H9 (cell line): ENCODE measurements at regions not wholly inside any gene's neighbourhood (a gene's known extent, or its start where the extent isn't known, plus 50 kb on each side); places are given as distances from the start of the nearest gene placed in this dataset.

ENCODE experiments used
- DNase-seq: peaks from one replicate; pipeline ENCODE4 v3.0.0-alpha.2; 2017
- H2AFZ ChIP-seq: one replicate; pipeline ENCODE4 v1.6.1; 2013; ENCODE audit warnings: mild to moderate bottlenecking, low read length, control low read depth, moderate library complexity
- H2AK5ac ChIP-seq: 2 replicates; pipeline ENCODE4 v1.6.1; 2013; ENCODE audit warnings: low read length, control low read depth, mixed read lengths; ENCODE audit not compliant: insufficient read length
- H2BK120ac ChIP-seq: one replicate; pipeline ENCODE4 v1.6.1; 2013; ENCODE audit warnings: low read depth, mild to moderate bottlenecking, low read length, control low read depth, inconsistent platforms; ENCODE audit not compliant: poor library complexity, severe bottlenecking
- H2BK12ac ChIP-seq: 2 replicates; pipeline ENCODE4 v1.6.1; 2013; ENCODE audit warnings: low read length, control low read depth, mixed read lengths, low read depth; ENCODE audit not compliant: insufficient read length
- H2BK15ac ChIP-seq: 2 replicates; pipeline ENCODE4 v1.6.1; 2013; ENCODE audit warnings: low read depth, low read length, control low read depth
- H2BK20ac ChIP-seq: one replicate; pipeline ENCODE4 v1.6.1; 2013; ENCODE audit warnings: low read depth, mild to moderate bottlenecking, low read length, control low read depth, inconsistent platforms; ENCODE audit not compliant: poor library complexity, severe bottlenecking
- H2BK5ac ChIP-seq: 2 replicates; pipeline ENCODE4 v1.6.1; 2013; ENCODE audit warnings: low read length, control low read depth, mixed read lengths; ENCODE audit not compliant: insufficient read length
- H3K14ac ChIP-seq: 2 replicates; pipeline ENCODE4 v1.6.1; 2013; ENCODE audit warnings: low read length, control low read depth; ENCODE audit not compliant: insufficient read depth
- H3K18ac ChIP-seq: 2 replicates; pipeline ENCODE4 v1.6.1; 2013; ENCODE audit warnings: low read depth, mild to moderate bottlenecking, mixed read lengths, low read length, control low read depth; ENCODE audit not compliant: insufficient read length
- H3K23ac ChIP-seq: 2 replicates; pipeline ENCODE4 v1.6.1; 2013; ENCODE audit warnings: low read length, control low read depth, mixed read lengths, low read depth; ENCODE audit not compliant: insufficient read length
- H3K23me2 ChIP-seq: 2 replicates; pipeline ENCODE4 v1.6.1; 2013; ENCODE audit warnings: low read depth, mild to moderate bottlenecking, mixed read lengths, low read length, control low read depth; ENCODE audit not compliant: insufficient read length, poor library complexity, severe bottlenecking
- H3K27ac ChIP-seq: 2 replicates; pipeline ENCODE4 v1.5.1; 2013; ENCODE audit warnings: low read length, control low read depth, mixed read lengths, low read depth; ENCODE audit not compliant: insufficient read length
- H3K27me3 ChIP-seq: 2 replicates; pipeline ENCODE4 v1.6.1; 2013; ENCODE audit warnings: low read length, control low read depth, inconsistent platforms; ENCODE audit not compliant: insufficient read depth
- H3K4ac ChIP-seq: 2 replicates; pipeline ENCODE4 v1.6.1; 2013; ENCODE audit warnings: low read depth, mild to moderate bottlenecking, control low read depth, inconsistent platforms, low read length, moderate library complexity
- H3K4me1 ChIP-seq: 2 replicates; pipeline ENCODE4 v1.6.1; 2013; ENCODE audit warnings: low read length, control low read depth, inconsistent platforms; ENCODE audit not compliant: insufficient read depth
- H3K4me2 ChIP-seq: 2 replicates; pipeline ENCODE4 v1.6.1; 2013; ENCODE audit warnings: low read length, control low read depth, mixed read lengths; ENCODE audit not compliant: insufficient read length, insufficient read depth
- H3K56ac ChIP-seq: 2 replicates; pipeline ENCODE4 v1.6.1; 2013; ENCODE audit warnings: low read depth, mild to moderate bottlenecking, mixed read lengths, low read length, control low read depth; ENCODE audit not compliant: insufficient read length
- H3K79me1 ChIP-seq: 2 replicates; pipeline ENCODE4 v1.6.1; 2013; ENCODE audit warnings: low read depth, mild to moderate bottlenecking, moderate library complexity, low read length, control low read depth, inconsistent platforms; ENCODE audit not compliant: insufficient read depth, poor library complexity, severe bottlenecking
- H3K79me2 ChIP-seq: 2 replicates; pipeline ENCODE4 v1.6.1; 2013; ENCODE audit warnings: low read length, control low read depth, inconsistent platforms; ENCODE audit not compliant: insufficient read depth
- H3K9ac ChIP-seq: 2 replicates; pipeline ENCODE4 v1.6.1; 2013; ENCODE audit warnings: low read length, control low read depth, mixed read lengths; ENCODE audit not compliant: insufficient read length; ENCODE audit errors: extremely low read depth
- H3K9me3 ChIP-seq: one replicate; pipeline ENCODE4 v1.6.1; 2013; ENCODE audit warnings: low read depth, low read length, inconsistent platforms; ENCODE audit not compliant: control insufficient read depth
- H3T11ph ChIP-seq: one replicate; pipeline ENCODE4 v1.6.1; 2013; ENCODE audit warnings: mild to moderate bottlenecking, low read length, control low read depth, inconsistent platforms
- H4K20me1 ChIP-seq: one replicate; pipeline ENCODE4 v1.6.1; 2013; ENCODE audit not compliant: control insufficient read depth, insufficient read length, insufficient read depth
- H4K5ac ChIP-seq: 2 replicates; pipeline ENCODE4 v1.6.1; 2013; ENCODE audit warnings: low read depth, mild to moderate bottlenecking, mixed read lengths, low read length, control low read depth; ENCODE audit not compliant: insufficient read length
- H4K8ac ChIP-seq: replicated peaks from 2 replicates; pipeline ENCODE4 v1.6.1; 2013; ENCODE audit warnings: low read length, control low read depth, mixed read lengths, low read depth; ENCODE audit not compliant: insufficient read length
- H4K91ac ChIP-seq: 2 replicates; pipeline ENCODE4 v1.6.1; 2013; ENCODE audit warnings: low read depth, mild to moderate bottlenecking, moderate library complexity, mixed read lengths, low read length, control low read depth; ENCODE audit not compliant: insufficient read length
- H3K27ac Mint-ChIP-seq, 3 experiments: 2 replicates in 2 of 3; 3 replicates in 1 of 3; pipeline ENCODE4 v1.8.0; 2020 to 2021; ENCODE audit warnings: mixed read lengths in 3 of 3, mild to moderate bottlenecking in 1 of 3, moderate library complexity in 1 of 3
- H3K27me3 Mint-ChIP-seq: 2 replicates; pipeline ENCODE4 v1.8.0; 2021; ENCODE audit warnings: low read depth, mild to moderate bottlenecking, moderate library complexity, mixed read lengths
- H3K36me3 Mint-ChIP-seq, 3 experiments: 2 replicates in 2 of 3; 3 replicates in 1 of 3; pipeline ENCODE4 v1.8.0; 2020 to 2021; ENCODE audit warnings: low read depth in 3 of 3, mixed read lengths in 3 of 3; ENCODE audit not compliant: insufficient read depth in 1 of 3
- H3K4me1 Mint-ChIP-seq, 2 experiments: 2 replicates each; pipeline ENCODE4 v1.8.0; 2020; ENCODE audit warnings: mixed read lengths in 2 of 2
- H3K4me3 Mint-ChIP-seq, 2 experiments: 2 replicates in 1 of 2; 3 replicates in 1 of 2; pipeline ENCODE4 v1.8.0; 2020 to 2021; ENCODE audit warnings: mild to moderate bottlenecking in 2 of 2, mixed read lengths in 2 of 2, moderate library complexity in 1 of 2
- H3K9me3 Mint-ChIP-seq, 2 experiments: 2 replicates in 1 of 2; 3 replicates in 1 of 2; pipeline ENCODE4 v1.8.0; 2020; ENCODE audit warnings: mild to moderate bottlenecking in 2 of 2, mixed read lengths in 2 of 2, moderate library complexity in 1 of 2
- WGBS: extraction: QIAGEN DNeasy Blood & Tissue Kit; methylation state at CpG from one replicate; pipeline ENCODE4 v1.1.7; 2013; ENCODE audit warnings: missing lambda C conversion rate, low lambda C conversion rate, mixed read lengths; ENCODE audit not compliant: insufficient read length; ENCODE audit errors: extremely low coverage; 5-methylcytosine and 5-hydroxymethylcytosine counted together
- TF ChIP-seq, protein P1 (sequence below): fragments of 200-600 bp; sonication (generic); conservative IDR thresholded peaks from 3 replicates; pipeline ENCODE4 v1.8.0; 2021; ENCODE audit warnings: antibody characterized with exemption, mild to moderate bottlenecking

GRCh38 chr7:46484906-46485305 is 563.8 kb upstream of the IGFBP3 start:
- H3K4me2 ChIP-seq: no peak overlapping the region
- H3K18ac ChIP-seq: no peak overlapping the region
- Mint-ChIP-seq H3K9me3 (peaks cover 3 to 8% of the 10 kb centered on the region in 2 experiments; a peak in 3 of 5 replicates), H3K4me1 (no peaks in the 10 kb centered on the region), H3K36me3 (peaks cover 0 to 2% (median 0%) of the 10 kb centered on the region in 3 experiments; a peak in 1 of 7 replicates), H3K27ac (no peak overlapping the region), H3K4me3 (no peak overlapping the region), H3K27me3 (no peaks in the 10 kb centered on the region; the same call in 1 of the 2 replicates)
- DNase-seq: no peak
- no peaks in the 10 kb centered on the region for H3K23me2 ChIP-seq
- H3T11ph ChIP-seq: no peak overlapping the region
- no peak overlapping the region for H2BK20ac ChIP-seq
- H3K9me3 ChIP-seq: no peaks in the 10 kb centered on the region
- H3K27ac ChIP-seq: no peak overlapping the region
- H4K5ac ChIP-seq: no peak overlapping the region
- no peak overlapping the region for H2BK120ac ChIP-seq
- no peaks in the 10 kb centered on the region for H3K27me3 ChIP-seq
- H2AFZ ChIP-seq: no peak overlapping the region
- no peak overlapping the region for H3K4ac ChIP-seq
- no peaks in the 10 kb centered on the region for H3K4me1 ChIP-seq
- H2BK5ac ChIP-seq: no peak overlapping the region
- no peak overlapping the region for H3K9ac ChIP-seq
- no peak overlapping the region for H3K14ac ChIP-seq
- H3K79me1 ChIP-seq: no peaks in the 10 kb centered on the region
- TF ChIP-seq, protein P1, sequence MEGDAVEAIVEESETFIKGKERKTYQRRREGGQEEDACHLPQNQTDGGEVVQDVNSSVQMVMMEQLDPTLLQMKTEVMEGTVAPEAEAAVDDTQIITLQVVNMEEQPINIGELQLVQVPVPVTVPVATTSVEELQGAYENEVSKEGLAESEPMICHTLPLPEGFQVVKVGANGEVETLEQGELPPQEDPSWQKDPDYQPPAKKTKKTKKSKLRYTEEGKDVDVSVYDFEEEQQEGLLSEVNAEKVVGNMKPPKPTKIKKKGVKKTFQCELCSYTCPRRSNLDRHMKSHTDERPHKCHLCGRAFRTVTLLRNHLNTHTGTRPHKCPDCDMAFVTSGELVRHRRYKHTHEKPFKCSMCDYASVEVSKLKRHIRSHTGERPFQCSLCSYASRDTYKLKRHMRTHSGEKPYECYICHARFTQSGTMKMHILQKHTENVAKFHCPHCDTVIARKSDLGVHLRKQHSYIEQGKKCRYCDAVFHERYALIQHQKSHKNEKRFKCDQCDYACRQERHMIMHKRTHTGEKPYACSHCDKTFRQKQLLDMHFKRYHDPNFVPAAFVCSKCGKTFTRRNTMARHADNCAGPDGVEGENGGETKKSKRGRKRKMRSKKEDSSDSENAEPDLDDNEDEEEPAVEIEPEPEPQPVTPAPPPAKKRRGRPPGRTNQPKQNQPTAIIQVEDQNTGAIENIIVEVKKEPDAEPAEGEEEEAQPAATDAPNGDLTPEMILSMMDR: no peak
- H3K56ac ChIP-seq: no peak overlapping the region
- H3K79me2 ChIP-seq: no peaks in the 10 kb centered on the region
- no peaks in the 10 kb centered on the region for H4K20me1 ChIP-seq
- H2BK12ac ChIP-seq: no peak overlapping the region
- H2BK15ac ChIP-seq: no peak overlapping the region
- no peak overlapping the region for H3K23ac ChIP-seq
- H4K8ac ChIP-seq: no peak overlapping the region
- no CpG with 5 or more reads among the region's 3 CpGs for WGBS
- H4K91ac ChIP-seq: no peak overlapping the region
- no peak overlapping the region for H2AK5ac ChIP-seq
